H1 (cell line): ENCODE measurements at regions not wholly inside any gene's neighbourhood (a gene's known extent, or its start where the extent isn't known, plus 50 kb on each side); places are given as distances from the start of the nearest gene placed in this dataset.

Experiments used
- CTCF ChIA-PET: fragments of 300-600 bp; sonication (Branson Sonifier 250); formaldehyde crosslinking; loops from one replicate; lab custom pipeline; 2021; ENCODE audit not compliant: partially characterized antibody; lab: Charles Lee
- POLR2A ChIA-PET: fragments of 300-600 bp; sonication (Branson Sonifier 250); formaldehyde crosslinking; loops from one replicate; lab custom pipeline; 2021; ENCODE audit warnings: inconsistent platforms; ENCODE audit not compliant: partially characterized antibody; lab: Charles Lee
- DNase-seq, 2 experiments: peaks; one replicate each; pipeline versions ENCODE4 v3.0.0 to v3.0.0-alpha.2; 2010 to 2022; ENCODE audit warnings: low spot score in 2 of 2, low read depth in 1 of 2, mixed read lengths in 1 of 2
- FAIRE-seq: peaks from 2 replicates; lab custom pipeline; 2011; peaks lifted over from hg19 to GRCh38; lab: Jason Lieb, UNC
- H2AFZ ChIP-seq: 2 replicates; pipeline ENCODE4 v1.8.1; 2012; ENCODE audit warnings: low read length, inconsistent platforms
- H2AK5ac ChIP-seq: 2 replicates; pipeline ENCODE4 v1.6.1; 2013; ENCODE audit warnings: low read depth, low read length
- H2BK120ac ChIP-seq: replicated peaks from 2 replicates; pipeline ENCODE3; 2013; ENCODE audit warnings: low read depth, low read length, inconsistent platforms
- H2BK12ac ChIP-seq: 2 replicates; pipeline ENCODE4 v1.6.1; 2013; ENCODE audit warnings: low read depth, low read length
- H2BK15ac ChIP-seq: 2 replicates; pipeline ENCODE4 v1.6.1; 2013; ENCODE audit warnings: low read length
- H2BK20ac ChIP-seq: 2 replicates; pipeline ENCODE4 v1.6.1; 2013; ENCODE audit warnings: low read length
- H2BK5ac ChIP-seq: 2 replicates; pipeline ENCODE4 v1.6.1; 2013; ENCODE audit warnings: low read depth, low read length
- H3K14ac ChIP-seq: 2 replicates; pipeline ENCODE4 v1.6.1; 2013; ENCODE audit warnings: inconsistent platforms; ENCODE audit not compliant: insufficient read length
- H3K18ac ChIP-seq: 2 replicates; pipeline ENCODE4 v1.6.1; 2013; ENCODE audit warnings: low read length; ENCODE audit errors: extremely low read depth
- H3K23ac ChIP-seq: 2 replicates; pipeline ENCODE4 v1.6.1; 2013; ENCODE audit warnings: inconsistent platforms; ENCODE audit not compliant: insufficient read length
- H3K23me2 ChIP-seq: 2 replicates; pipeline ENCODE4 v1.6.1; 2013; ENCODE audit warnings: low read depth, low read length
- H3K27ac ChIP-seq: 2 replicates; pipeline ENCODE4 v1.6.1; 2011; ENCODE audit warnings: low read depth, low read length, inconsistent platforms
- H3K27me3 ChIP-seq, 4 experiments: replicated peaks in 1 of 4; 1 replicate in 1 of 4; 2 replicates in 3 of 4; pipeline versions ENCODE4 v1.6.1 to v1.8.1; 2011 to 2013; ENCODE audit warnings: low read length in 3 of 4, mild to moderate bottlenecking in 3 of 4, inconsistent platforms in 2 of 4, mixed read lengths in 2 of 4, moderate library complexity in 1 of 4; ENCODE audit not compliant: control insufficient read depth in 3 of 4, insufficient read depth in 3 of 4; ENCODE audit errors: extremely low read depth in 1 of 4
- H3K36me3 ChIP-seq, 4 experiments: 2 replicates each; pipeline versions ENCODE4 v1.6.1 to v1.8.1; 2011 to 2013; ENCODE audit warnings: mild to moderate bottlenecking in 4 of 4, low read length in 3 of 4, moderate library complexity in 2 of 4, control low read depth in 1 of 4, inconsistent platforms in 1 of 4; ENCODE audit not compliant: insufficient read depth in 4 of 4, control insufficient read depth in 2 of 4
- H3K4ac ChIP-seq: replicated peaks from 2 replicates; pipeline ENCODE3; 2013; ENCODE audit warnings: low read length, low read depth, mixed read lengths, inconsistent platforms; ENCODE audit not compliant: insufficient read length
- H3K4me1 ChIP-seq, 4 experiments: replicated peaks in 1 of 4; 1 replicate in 1 of 4; 2 replicates in 3 of 4; pipeline versions ENCODE4 v1.6.1 to v1.8.1; 2011 to 2013; ENCODE audit warnings: low read length in 3 of 4, inconsistent platforms in 2 of 4, mixed read lengths in 1 of 4; ENCODE audit not compliant: insufficient read depth in 4 of 4, control insufficient read depth in 3 of 4
- H3K4me2 ChIP-seq, 2 experiments: 2 replicates each; pipeline versions ENCODE4 v1.6.1 to v1.8.1; 2011 to 2013; ENCODE audit warnings: low read depth in 2 of 2, low read length in 2 of 2, control low read depth in 1 of 2, inconsistent platforms in 1 of 2, mild to moderate bottlenecking in 1 of 2; ENCODE audit not compliant: insufficient read depth in 1 of 2
- H3K4me3 ChIP-seq, 4 experiments: fragments of 200-600, 300-600 bp in 1 of 4; sonication (generic), shearing (Covaris generic), sonication (Bioruptor Twin) in 1 of 4; 2 replicates each; pipeline versions ENCODE4 v1.5.1 to v1.8.1; 2011 to 2016; ENCODE audit warnings: low read length in 4 of 4, low read depth in 3 of 4, control low read depth in 2 of 4, inconsistent platforms in 2 of 4, mild to moderate bottlenecking in 2 of 4, mixed read lengths in 1 of 4, moderate library complexity in 1 of 4; ENCODE audit not compliant: insufficient read depth in 2 of 4; ENCODE audit errors: extremely low read depth in 1 of 4
- H3K56ac ChIP-seq: replicated peaks from 2 replicates; pipeline ENCODE3; 2013; ENCODE audit warnings: low read depth, mild to moderate bottlenecking, mixed read lengths, low read length, inconsistent platforms; ENCODE audit not compliant: insufficient read length
- H3K79me1 ChIP-seq: 2 replicates; pipeline ENCODE4 v1.6.1; 2013; ENCODE audit warnings: low read depth, low read length, control low read depth
- H3K79me2 ChIP-seq, 2 experiments: 2 replicates each; pipeline versions ENCODE4 v1.6.1 to v1.8.1; 2012 to 2013; ENCODE audit warnings: low read length in 2 of 2, mild to moderate bottlenecking in 2 of 2, inconsistent platforms in 1 of 2; ENCODE audit not compliant: insufficient read depth in 2 of 2, control insufficient read depth in 1 of 2
- H3K9ac ChIP-seq, 4 experiments: replicated peaks in 1 of 4; 1 replicate in 1 of 4; 2 replicates in 3 of 4; pipeline versions ENCODE4 v1.6.1 to v1.8.1; 2011 to 2013; ENCODE audit warnings: low read depth in 3 of 4, low read length in 3 of 4, control low read depth in 2 of 4, mild to moderate bottlenecking in 2 of 4, moderate library complexity in 2 of 4, inconsistent platforms in 1 of 4; ENCODE audit errors: extremely low read depth in 1 of 4
- H3K9me3 ChIP-seq, 2 experiments: 2 replicates each; pipeline versions ENCODE4 v1.6.1 to v1.8.1; 2012 to 2013; ENCODE audit warnings: mild to moderate bottlenecking in 2 of 2, moderate library complexity in 2 of 2, control low read depth in 1 of 2, inconsistent platforms in 1 of 2, low read depth in 1 of 2, low read length in 1 of 2, mixed read lengths in 1 of 2; ENCODE audit not compliant: insufficient read depth in 2 of 2
- H4K20me1 ChIP-seq, 2 experiments: replicated peaks in 1 of 2; 2 replicates each; pipeline versions ENCODE3 to v1.8.1; 2011 to 2013; ENCODE audit warnings: inconsistent platforms in 2 of 2, low read length in 2 of 2, mild to moderate bottlenecking in 1 of 2; ENCODE audit not compliant: insufficient read depth in 2 of 2, control insufficient read depth in 1 of 2
- H4K5ac ChIP-seq: 2 replicates; pipeline ENCODE4 v1.6.1; 2013; ENCODE audit warnings: low read length, low read depth, mixed read lengths, inconsistent platforms; ENCODE audit not compliant: insufficient read length
- H4K8ac ChIP-seq: 2 replicates; pipeline ENCODE4 v1.8.0; 2013; ENCODE audit warnings: mild to moderate bottlenecking, moderate library complexity, low read length, inconsistent platforms; ENCODE audit not compliant: insufficient read depth; ENCODE audit errors: extremely low read depth
- H4K91ac ChIP-seq: replicated peaks from 2 replicates; pipeline ENCODE3; 2013; ENCODE audit warnings: low read length, mixed read lengths, inconsistent platforms; ENCODE audit not compliant: insufficient read length
- BACH1 ChIP-seq: IDR thresholded peaks from 2 replicates; pipeline ENCODE4 v1.6.1; 2012; ENCODE audit warnings: low read length, improper control_type of control experiment
- BCL11A ChIP-seq, 2 experiments: IDR thresholded peaks; one replicate each; pipeline ENCODE4 v1.6.1; 2011; ENCODE audit warnings: low read depth in 2 of 2, low read length in 2 of 2, mild to moderate bottlenecking in 2 of 2
- CREB1 ChIP-seq: IDR thresholded peaks from 2 replicates; pipeline ENCODE4 v1.6.1; 2012; ENCODE audit warnings: inconsistent platforms
- CTBP2 ChIP-seq: IDR thresholded peaks from 2 replicates; pipeline ENCODE4 v1.7.0; 2011; ENCODE audit warnings: borderline replicate concordance, mild to moderate bottlenecking, moderate library complexity, mixed read lengths, low read length; ENCODE audit not compliant: insufficient read depth, insufficient read length
- FOSL1 ChIP-seq: IDR thresholded peaks from 2 replicates; pipeline ENCODE4 v1.6.1; 2011; ENCODE audit warnings: mild to moderate bottlenecking, low read depth, low read length, moderate library complexity; ENCODE audit not compliant: insufficient read depth
- KDM5A ChIP-seq: fragments of 200-600 bp; IDR thresholded peaks from 2 replicates; pipeline ENCODE4 v1.7.1; 2012; ENCODE audit warnings: mild to moderate bottlenecking, low read length, inconsistent platforms, mixed read lengths
- NRF1 ChIP-seq: IDR thresholded peaks from 2 replicates; pipeline ENCODE4 v1.6.1; 2011; ENCODE audit warnings: mild to moderate bottlenecking, low read depth, low read length, improper control_type of control experiment
- RAD21 ChIP-seq, 2 experiments: IDR thresholded peaks in 1 of 2; conservative IDR thresholded peaks in 1 of 2; 2 replicates each; pipeline ENCODE4 v1.6.1; 2011; ENCODE audit warnings: low read depth in 2 of 2, low read length in 2 of 2, improper control_type of control experiment in 1 of 2, inconsistent platforms in 1 of 2, mild to moderate bottlenecking in 1 of 2, moderate library complexity in 1 of 2
- YY1 ChIP-seq: IDR thresholded peaks from 2 replicates; pipeline ENCODE4 v1.6.1; 2011; ENCODE audit warnings: low read depth, mild to moderate bottlenecking, low read length
- WGBS, 2 experiments: shearing (Covaris generic) in 1 of 2; methylation state at CpG; one replicate each; pipeline versions ENCODE4 v1.1.6 to v1.1.7; 2013 to 2015; ENCODE audit warnings: low lambda C conversion rate in 2 of 2, mixed read lengths in 2 of 2, inconsistent platforms in 1 of 2, low coverage in 1 of 2, missing lambda C conversion rate in 1 of 2; ENCODE audit not compliant: insufficient replicate concordance in 2 of 2, insufficient coverage in 1 of 2, insufficient read length in 1 of 2; ENCODE audit errors: extremely low coverage in 1 of 2, missing lambda C conversion rate in 1 of 2; 5-methylcytosine and 5-hydroxymethylcytosine counted together
- TF ChIP-seq, protein P1 (sequence below): IDR thresholded peaks from 2 replicates; pipeline ENCODE4 v1.6.1; 2012; ENCODE audit warnings: inconsistent platforms

DNA sequence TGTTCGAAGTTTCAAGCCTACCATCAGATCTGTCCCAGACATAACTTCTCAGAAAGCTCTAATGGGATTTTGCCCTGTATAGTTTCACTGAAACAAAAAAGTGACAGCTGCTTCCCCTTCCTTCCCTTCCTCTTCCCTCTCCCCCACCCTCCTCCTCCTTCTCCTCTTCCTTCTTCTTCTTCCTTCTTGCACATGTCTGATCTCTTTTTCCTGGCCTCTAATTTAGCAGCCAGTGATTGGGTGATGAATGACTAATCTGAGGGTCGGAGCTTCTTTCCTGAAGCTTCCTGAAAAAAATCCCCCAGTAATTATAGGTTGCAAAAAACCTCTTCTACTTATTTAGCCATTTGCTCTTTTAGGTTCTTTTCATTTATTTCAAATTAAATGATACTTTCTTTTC lies 168.7 kb downstream of the POTEB3 start:
- peaks cover 16 to 19% of the 10 kb centered on the region in 2 experiments for H3K9me3 ChIP-seq
- H3K56ac ChIP-seq, result no peak overlapping the region
- H3K4me3 ChIP-seq, result no peak overlapping the region
- no peak overlapping the region for H3K14ac ChIP-seq
- no peak overlapping the region for H2BK120ac ChIP-seq
- H3K27me3 ChIP-seq, result no peaks in the 10 kb centered on the region
- no peak overlapping the region for H3K4me2 ChIP-seq
- no peak for TF ChIP-seq BACH1
- TF ChIP-seq, protein P1, sequence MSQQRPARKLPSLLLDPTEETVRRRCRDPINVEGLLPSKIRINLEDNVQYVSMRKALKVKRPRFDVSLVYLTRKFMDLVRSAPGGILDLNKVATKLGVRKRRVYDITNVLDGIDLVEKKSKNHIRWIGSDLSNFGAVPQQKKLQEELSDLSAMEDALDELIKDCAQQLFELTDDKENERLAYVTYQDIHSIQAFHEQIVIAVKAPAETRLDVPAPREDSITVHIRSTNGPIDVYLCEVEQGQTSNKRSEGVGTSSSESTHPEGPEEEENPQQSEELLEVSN, result no peak
- TF ChIP-seq CTBP2, result no peak
- TF ChIP-seq KDM5A, result no peak
- TF ChIP-seq BCL11A (IDR thresholded peaks at IDR 0.05; ENCODE audit: low read depth in 2 of 2, low read length in 2 of 2), result no peak
- no peak for TF ChIP-seq CREB1
- no peak for TF ChIP-seq YY1
- no peak for TF ChIP-seq FOSL1
- TF ChIP-seq NRF1, result no peak
- TF ChIP-seq RAD21 (IDR thresholded peaks at IDR 0.05 in 1 of 2, conservative IDR thresholded peaks at IDR 0.05 in 1 of 2; ENCODE audit: low read depth in 2 of 2, low read length in 2 of 2), result no peak
- H3K36me3 ChIP-seq, result no peaks in the 10 kb centered on the region
- H3K4ac ChIP-seq, result no peak overlapping the region
- H3K18ac ChIP-seq, result no peak overlapping the region
- DNase-seq (no peak), FAIRE-seq (no peak)
- H2BK12ac ChIP-seq, result no peak overlapping the region
- no peaks in the 10 kb centered on the region for H3K23me2 ChIP-seq
- no peak overlapping the region for H3K23ac ChIP-seq
- 81% methylated on average over 2 of the region's 2 CpGs; no CpG with 5 or more reads in 1 of the 2 experiments for WGBS, 2 experiments
- H2BK20ac ChIP-seq, result no peak overlapping the region
- no peak overlapping the region for H2BK15ac ChIP-seq
- H3K79me1 ChIP-seq, result no peaks in the 10 kb centered on the region
- H2AFZ ChIP-seq, result no peak overlapping the region
- CTCF ChIA-PET, result interaction anchor here (0.9 kb wide), 1 partner anchor 10 kb away, joined by 3 read pairs; no protein-coding TSS in a partner anchor
- H3K4me1 ChIP-seq, result no peaks in the 10 kb centered on the region
- POLR2A ChIA-PET, result no interaction called here
- H2BK5ac ChIP-seq, result no peak overlapping the region
- H4K20me1 ChIP-seq, result no peaks in the 10 kb centered on the region
- H3K9ac ChIP-seq, result no peak overlapping the region
- no peak overlapping the region for H2AK5ac ChIP-seq
- no peak overlapping the region for H3K27ac ChIP-seq
- no peak overlapping the region for H4K5ac ChIP-seq
- H3K79me2 ChIP-seq, result no peaks in the 10 kb centered on the region
- H4K91ac ChIP-seq, result no peak overlapping the region
- no peak overlapping the region for H4K8ac ChIP-seq
